Adrenal gland (tissue), 9 donors: ENCODE measurements at regions not wholly inside any gene's neighbourhood (a gene's known extent, or its start where the extent isn't known, plus 50 kb on each side); places are given as distances from the start of the nearest gene placed in this dataset.

Experiments used
- DNase-seq, 7 donors: peaks; one replicate each; pipeline ENCODE4 v3.0.0-alpha.2; 2019 to 2020
- H3K27ac ChIP-seq, 5 donors: fragments of 200-600 bp; sonication (generic) in 4 of 5; 1 replicate in 3 of 5; 2 replicates in 2 of 5; pipeline versions ENCODE4 v1.5.1 to v1.8.0; 2016 to 2020; ENCODE audit warnings: mild to moderate bottlenecking in 1 of 5
- H3K27me3 ChIP-seq: fragments of 200-600 bp; 2 replicates; pipeline ENCODE4 v1.8.0; 2021
- H3K36me3 ChIP-seq, 2 donors: fragments of 200-600 bp; replicated peaks in 1 of 2; 1 replicate in 1 of 2; 2 replicates in 1 of 2; pipeline versions ENCODE4 v1.5.1 to v1.8.0; 2018 to 2022
- H3K4me1 ChIP-seq, 2 donors: fragments of 200-600 bp; replicated peaks in 1 of 2; 1 replicate in 1 of 2; 2 replicates in 1 of 2; pipeline versions ENCODE4 v1.5.1 to v1.8.0; 2018 to 2021
- H3K4me3 ChIP-seq, 4 donors: fragments of 200-600 bp; sonication (generic) in 3 of 4; one replicate each; pipeline ENCODE4 v1.5.1; 2016 to 2018
- H3K9me3 ChIP-seq, 3 donors: fragments of 200-600 bp; sonication (generic) in 1 of 3; replicated peaks in 1 of 3; 1 replicate in 2 of 3; 2 replicates in 1 of 3; pipeline versions ENCODE4 v1.5.1 to v1.8.0; 2016 to 2021
- CTCF ChIP-seq, 6 experiments: fragments of 450-650 bp in 4 of 6; fragments of 200-600 bp in 2 of 6; sonication (generic) in 1 of 6; IDR thresholded peaks; 1 replicate in 5 of 6; 2 replicates in 1 of 6; pipeline versions ENCODE4 v1.5.1 to v1.8.0; 2016 to 2021; ENCODE audit warnings: antibody characterized with exemption in 6 of 6, mild to moderate bottlenecking in 2 of 6, moderate library complexity in 1 of 6
- POLR2A ChIP-seq, 2 donors: fragments of 450-650 bp; IDR thresholded peaks; one replicate each; pipeline ENCODE4 v1.6.1; 2017; ENCODE audit warnings: antibody characterized with exemption in 2 of 2, mild to moderate bottlenecking in 2 of 2, moderate library complexity in 1 of 2
- WGBS, 4 donors: extraction: QIAGEN DNeasy Blood & Tissue Kit in 2 of 4; methylation state at CpG; one replicate each; pipeline versions ENCODE4 v1.1.5 to v1.1.7; 2013 to 2017; 5-methylcytosine and 5-hydroxymethylcytosine counted together
- intact Hi-C, 2 donors: fragments of 100-400 bp; cut with DNase I; formaldehyde crosslinking; loops; one replicate each; pipeline versions ENCODE4 v1.14.1 to v1.15.0; 2022 to 2023
- donor health status: healthy with polysubstance abuse.
- donor health status: Bipolar disorder and iron deficiency.
- donor health status: DM: yes; HTN: yes; CAD: no.
- donor health status: DM: no; HTN: no; CAD: no.
- donor health status: DM: no; HTN: no; CAD: no.

GRCh38 chr3:190224863-190225692, 97.2 kb downstream of the CLDN1 start:
- DNase-seq = peak in 1 of 7 donors; percentile 40
- intact Hi-C loops = loop anchor here (2.0 to 10.0 kb wide), 3 partner anchors 97 to 190 kb away; partner anchors contain the start of gene CLDN1 (in 2 of the 2)
- H3K4me3 ChIP-seq = no peak overlapping the region
- H3K36me3 ChIP-seq = no peaks in the 10 kb centered on the region
- TF ChIP-seq POLR2A (IDR thresholded peaks at IDR 0.05) (no peak), CTCF (IDR thresholded peaks at IDR 0.05) (peak; percentile 34 to 79 (median 56))
- WGBS, 4 donors = 18 to 22% (median 22%) methylated on average over 4 of the region's 4 CpGs
- no peaks in the 10 kb centered on the region for H3K9me3 ChIP-seq
- H3K4me1 ChIP-seq = no peaks in the 10 kb centered on the region
- no peak overlapping the region for H3K27ac ChIP-seq
- no peaks in the 10 kb centered on the region for H3K27me3 ChIP-seq

- WGBS, 4 donors = 45 to 56% (median 52%) methylated on average over 4 of the region's 4 CpGs
- H3K4me3 ChIP-seq = no peak overlapping the region
- H3K4me1 ChIP-seq = no peaks in the 10 kb centered on the region
- TF ChIP-seq POLR2A (IDR thresholded peaks at IDR 0.05) (no peak), CTCF (IDR thresholded peaks at IDR 0.05) (no peak)
- H3K9me3 ChIP-seq = no peaks in the 10 kb centered on the region
- H3K36me3 ChIP-seq = no peaks in the 10 kb centered on the region
- intact Hi-C loops = loop anchor here in 1 of 2 donors (2.0 to 10.0 kb wide), 2 partner anchors 98 to 190 kb away; partner anchors contain the start of gene CLDN1
- no peaks in the 10 kb centered on the region for H3K27me3 ChIP-seq
- no peak for DNase-seq
- H3K27ac ChIP-seq = no peak overlapping the region
Measured at GRCh38 chr3:190224456-190224855, 97.8 kb downstream of the CLDN1 start.

- no peak for TF ChIP-seq CTCF (IDR thresholded peaks at IDR 0.05)
- no peak for TF ChIP-seq POLR2A (IDR thresholded peaks at IDR 0.05)
- DNase-seq = no peak
- no peaks in the 10 kb centered on the region for H3K4me1 ChIP-seq
- no peaks in the 10 kb centered on the region for H3K36me3 ChIP-seq
- no peaks in the 10 kb centered on the region for H3K27me3 ChIP-seq
- intact Hi-C loops = loop anchor here in 1 of 2 donors (10.0 kb wide), 1 partner anchor 192 kb away; no protein-coding TSS in a partner anchor
- no peak overlapping the region for H3K27ac ChIP-seq
- H3K9me3 ChIP-seq = no peaks in the 10 kb centered on the region
- WGBS, 4 donors = 72 to 96% (median 84%) methylated on average over 3 to 4 of the region's 4 CpGs
- no peak overlapping the region for H3K4me3 ChIP-seq
Measured at GRCh38 chr3:190222916-190223315, 99.3 kb downstream of the CLDN1 start.

GRCh38 chr3:190222360-190222759, 99.9 kb downstream of the CLDN1 start:
- 89 to 96% (median 92%) methylated on average over 2 to 3 of the region's 3 CpGs for WGBS, 4 donors
- no peak for DNase-seq
- TF ChIP-seq CTCF (IDR thresholded peaks at IDR 0.05) (no peak), POLR2A (IDR thresholded peaks at IDR 0.05) (no peak)

More at GRCh38 chr3:190222360-190222759, 99.9 kb downstream of the CLDN1 start:
- no peaks in the 10 kb centered on the region for H3K27me3 ChIP-seq
- no peaks in the 10 kb centered on the region for H3K9me3 ChIP-seq
- intact Hi-C loops = loop anchor here in 1 of 2 donors (10.0 kb wide), 1 partner anchor 192 kb away; no protein-coding TSS in a partner anchor
- H3K36me3 ChIP-seq = no peaks in the 10 kb centered on the region
- no peak overlapping the region for H3K27ac ChIP-seq
- no peak overlapping the region for H3K4me3 ChIP-seq
- no peaks in the 10 kb centered on the region for H3K4me1 ChIP-seq
